HG03175 (cell line): ENCODE measurements at regions not wholly inside any gene's neighbourhood (a gene's known extent, or its start where the extent isn't known, plus 50 kb on each side); places are given as distances from the start of the nearest gene placed in this dataset.
"Not testable (repeated sequence)": the region's sequence is repeated elsewhere in the genome, so short reads cannot be mapped to it uniquely, and the experiment has no call there.

Source experiments
- ATAC-seq: cut with Tn5 transposase; IDR thresholded peaks from one replicate; pipeline ENCODE4 v1.9.1; 2021; ENCODE audit warnings: mild to moderate bottlenecking, moderate library complexity; ENCODE audit not compliant: unreplicated experiment

GRCh38 chr4:137405833-137406232 lies 126.5 kb downstream of the PCDH18 start:
- not testable (repeated sequence) for ATAC-seq

DNA sequence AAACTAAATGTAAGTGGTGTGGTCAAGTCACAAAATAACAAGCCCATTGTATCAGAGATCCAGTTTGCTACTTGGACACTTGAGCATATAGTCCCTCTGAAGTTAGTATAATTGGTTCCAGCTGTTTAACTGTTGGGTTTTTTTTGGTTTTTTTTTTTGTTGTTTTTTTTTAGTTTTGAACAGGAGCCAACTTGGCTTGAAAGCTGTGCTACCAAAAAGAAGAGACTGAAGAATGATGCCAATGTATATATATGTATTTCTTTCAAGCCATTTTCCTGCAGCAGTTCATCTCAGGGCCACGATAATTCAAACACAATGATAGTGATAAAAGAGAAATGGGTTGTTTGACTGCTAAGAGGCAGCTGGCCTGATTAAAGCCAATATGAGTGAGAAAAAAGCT lies 138.3 kb downstream of the PCDH18 start:
- no peak for ATAC-seq

DNA sequence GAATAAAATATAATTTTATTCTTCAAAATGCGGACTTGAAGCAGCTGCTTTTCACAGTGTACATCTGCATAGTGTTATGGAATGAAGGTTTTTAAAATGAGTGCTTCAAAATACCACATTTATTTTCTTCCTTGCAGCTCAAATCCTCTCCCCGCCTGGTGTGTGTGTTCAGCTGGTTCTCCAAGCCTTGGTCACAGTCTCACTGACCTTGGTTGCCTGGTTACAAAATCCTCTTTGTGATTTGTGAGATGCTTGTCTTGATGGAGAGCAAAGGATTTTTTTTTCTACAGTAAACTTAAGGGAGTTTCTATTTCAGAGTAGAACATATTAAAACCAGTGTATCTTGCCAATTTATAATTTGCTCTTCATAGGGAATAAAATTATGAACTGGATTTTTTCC lies 139.2 kb downstream of the PCDH18 start:
- ATAC-seq, result no peak

- no peak for ATAC-seq
Observed at GRCh38 chr4:137390707-137391106, 141.6 kb downstream of the PCDH18 start.

GRCh38 chr4:137389911-137390520 lies 142.3 kb downstream of the PCDH18 start:
- ATAC-seq, result no peak

- ATAC-seq, result no peak
Observed at GRCh38 chr4:137387924-137388323, 144.4 kb downstream of the PCDH18 start.

DNA sequence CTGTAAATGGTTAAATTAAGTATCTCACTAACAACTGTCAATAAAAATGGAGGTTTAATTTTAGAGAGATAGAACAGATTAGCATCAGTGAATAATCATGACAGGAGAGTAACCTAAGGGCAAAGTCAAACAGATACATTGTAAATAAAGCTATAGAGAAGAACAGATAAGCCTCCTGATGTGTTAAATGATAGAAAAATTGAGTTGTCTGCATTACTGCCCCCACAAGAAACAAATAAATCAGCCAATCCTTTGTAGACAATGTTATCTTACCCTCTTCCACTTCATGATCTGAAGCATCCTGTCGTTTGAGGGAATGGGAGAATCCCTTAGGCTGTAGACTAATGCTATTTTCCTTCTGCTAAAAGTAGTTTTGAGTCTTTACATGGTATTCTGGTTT lies 147.8 kb downstream of the PCDH18 start:
- no peak for ATAC-seq

- no peak for ATAC-seq
Observed at GRCh38 chr4:137378821-137379220, 153.5 kb downstream of the PCDH18 start.

- no peak for ATAC-seq
Observed at GRCh38 chr4:137378393-137378792, 153.9 kb downstream of the PCDH18 start.

GRCh38 chr4:137376312-137376711 lies 156.0 kb downstream of the PCDH18 start:
- no peak for ATAC-seq

DNA sequence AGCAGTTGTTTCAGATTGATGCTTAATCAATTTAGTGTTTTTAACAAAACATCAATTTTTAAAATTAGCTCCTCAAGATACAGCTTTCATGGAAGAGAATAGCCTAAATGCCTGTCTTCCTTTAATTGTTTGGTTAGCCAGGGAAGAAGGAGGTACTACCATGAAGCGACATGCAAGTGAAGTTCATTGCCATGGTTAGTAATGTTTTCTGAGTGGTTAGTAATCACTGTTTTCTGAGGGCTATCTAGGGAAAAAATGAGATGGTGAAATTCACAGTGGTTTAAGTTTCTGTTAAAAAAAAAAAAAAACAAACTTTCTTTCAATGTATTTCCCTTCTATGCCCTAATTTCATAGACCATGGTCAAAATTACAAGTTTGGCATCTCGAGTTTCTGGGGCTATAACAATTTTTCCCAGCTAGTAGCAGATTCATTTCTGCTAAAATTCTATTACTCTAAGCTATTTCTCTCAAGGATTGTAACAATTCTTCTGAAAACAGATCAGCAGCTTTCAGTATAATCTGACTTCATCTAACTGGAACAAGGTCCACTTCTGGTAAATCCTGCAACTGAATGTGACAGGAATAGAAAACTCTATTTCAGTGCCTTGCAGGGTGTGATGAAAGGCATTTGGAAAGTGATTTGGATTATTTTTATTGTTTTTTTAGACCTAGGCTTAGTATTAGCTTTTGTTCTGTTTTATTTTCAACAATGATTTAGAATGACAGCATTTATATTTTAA lies 157.0 kb downstream of the PCDH18 start:
- ATAC-seq, result no peak

DNA sequence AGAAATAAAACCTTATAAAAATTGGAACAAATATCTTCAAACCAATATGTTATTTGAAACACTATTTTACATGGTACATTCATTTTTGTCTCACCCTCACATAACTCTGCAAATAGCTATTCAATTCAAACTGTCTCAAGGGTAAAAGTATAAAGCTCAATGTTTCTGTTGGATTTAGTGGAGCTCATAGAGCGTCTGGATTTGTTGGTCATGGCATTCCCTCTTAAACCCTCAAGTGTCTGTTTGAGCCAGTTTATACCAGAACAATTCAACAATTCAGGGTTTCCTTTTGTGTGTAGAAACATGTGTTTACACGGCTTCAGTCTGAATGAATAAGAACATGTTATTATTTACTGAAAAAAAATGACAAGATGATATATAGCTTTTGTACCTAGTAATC lies 161.6 kb downstream of the PCDH18 start:
- ATAC-seq, result no peak

DNA sequence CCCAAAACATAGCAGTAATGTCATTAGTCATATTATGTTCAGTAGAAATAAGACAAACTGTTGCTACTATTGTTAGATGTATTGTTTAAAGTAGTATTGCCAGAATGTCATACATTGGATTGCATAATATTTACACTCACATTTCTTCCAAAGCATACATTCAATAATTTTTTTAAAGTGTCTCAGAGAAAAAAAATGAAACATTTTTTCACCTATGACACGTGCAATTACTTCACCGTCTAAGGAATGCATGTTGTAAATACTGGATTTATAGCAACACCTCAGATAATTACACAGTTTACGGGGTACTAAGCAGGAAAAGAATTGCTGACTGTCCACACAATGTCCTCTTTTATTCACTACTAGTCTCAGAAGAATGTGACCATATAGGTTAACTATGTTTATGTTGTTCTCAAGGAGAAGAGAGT lies 162.1 kb downstream of the PCDH18 start:
- no peak for ATAC-seq

DNA sequence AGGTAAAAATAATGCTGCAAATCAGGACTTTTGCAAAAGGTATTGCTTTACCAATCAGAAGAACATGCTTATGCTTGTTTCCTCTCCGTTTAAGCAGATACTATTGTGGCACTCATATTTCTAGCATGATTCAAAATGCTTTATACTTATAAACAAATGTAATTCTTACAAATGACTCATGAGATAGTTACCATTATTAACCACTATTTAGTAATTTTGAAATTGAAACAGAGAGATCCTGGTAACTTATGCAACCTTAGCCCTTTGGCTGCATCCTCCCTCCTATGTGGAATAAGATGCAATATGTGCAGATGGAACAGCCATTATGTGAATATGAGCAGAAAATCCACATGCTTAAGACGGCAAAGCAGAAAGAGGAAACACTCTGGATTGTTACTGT lies 164.7 kb downstream of the PCDH18 start:
- no peak for ATAC-seq

DNA sequence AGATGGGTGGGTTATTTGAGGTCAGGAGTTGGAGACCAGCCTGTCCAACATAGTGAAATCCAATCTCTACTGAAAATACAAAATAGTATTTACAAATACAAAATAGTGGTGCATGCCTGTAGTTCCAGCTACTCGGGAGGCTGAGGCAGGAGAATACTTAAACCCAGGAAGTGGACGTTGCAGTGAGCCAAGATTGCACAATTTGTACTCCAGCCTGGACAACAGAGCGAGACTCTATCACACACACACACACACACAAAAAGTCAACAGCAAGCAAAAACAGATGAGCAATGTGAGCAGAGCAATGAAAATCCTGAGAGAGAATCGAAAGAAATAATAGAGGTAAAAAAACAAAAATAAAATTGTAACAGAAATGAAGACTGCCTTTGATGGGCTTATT lies 168.8 kb downstream of the PCDH18 start:
- ATAC-seq, result no peak

GRCh38 chr4:137361756-137362470 lies 170.4 kb downstream of the PCDH18 start:
- ATAC-seq, result no peak

DNA sequence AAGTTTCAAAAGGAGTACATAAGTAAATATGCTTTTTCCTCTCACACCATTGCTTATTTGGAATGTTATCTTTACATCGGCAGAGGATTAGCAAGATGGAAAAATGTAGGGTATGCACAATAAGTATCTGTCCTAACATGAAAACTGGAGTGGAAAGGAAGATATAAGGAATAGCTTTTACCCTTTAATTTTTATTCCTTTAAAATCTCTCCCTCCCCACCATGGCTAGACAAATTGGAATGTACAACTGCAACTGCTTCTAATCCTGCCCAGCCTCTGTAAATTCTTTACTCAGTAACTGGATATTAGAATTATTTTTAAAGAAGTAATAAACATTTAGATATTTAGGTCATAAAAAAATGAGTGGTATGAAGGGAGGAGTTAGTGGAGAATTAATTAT lies 171.5 kb downstream of the PCDH18 start:
- no peak for ATAC-seq

DNA sequence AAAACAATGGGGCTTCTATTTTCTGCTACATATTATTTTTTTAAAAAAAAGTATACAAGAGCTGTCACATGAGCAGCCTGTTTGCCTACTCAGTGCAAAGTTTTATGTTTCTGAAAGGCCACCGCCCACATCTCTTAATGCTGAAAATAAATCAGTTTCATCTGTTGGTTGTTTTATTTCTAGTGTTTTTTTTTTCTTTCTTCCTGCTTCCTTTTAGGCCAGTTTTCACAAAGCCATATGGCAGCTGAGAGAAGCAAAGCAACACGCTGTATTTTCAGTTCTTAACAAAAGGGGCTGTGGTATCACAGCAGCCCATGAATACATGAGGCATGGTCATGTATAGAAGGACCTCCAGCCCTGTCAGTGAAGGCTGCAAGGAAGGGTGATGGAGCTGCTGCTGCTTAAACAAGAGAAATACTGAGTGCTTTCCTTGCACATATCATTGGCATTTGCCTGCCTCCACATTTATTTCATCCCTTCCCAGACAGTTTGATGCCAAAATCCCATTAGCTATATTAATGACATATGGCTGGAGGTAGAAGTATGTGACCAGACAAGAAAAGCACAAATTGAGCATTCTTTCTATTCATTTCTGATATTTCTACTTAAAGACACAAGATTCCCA lies 172.5 kb downstream of the PCDH18 start:
- ATAC-seq, result no peak

- ATAC-seq, result not testable (repeated sequence)
Observed at GRCh38 chr4:137354562-137354961, 177.7 kb downstream of the PCDH18 start.

DNA sequence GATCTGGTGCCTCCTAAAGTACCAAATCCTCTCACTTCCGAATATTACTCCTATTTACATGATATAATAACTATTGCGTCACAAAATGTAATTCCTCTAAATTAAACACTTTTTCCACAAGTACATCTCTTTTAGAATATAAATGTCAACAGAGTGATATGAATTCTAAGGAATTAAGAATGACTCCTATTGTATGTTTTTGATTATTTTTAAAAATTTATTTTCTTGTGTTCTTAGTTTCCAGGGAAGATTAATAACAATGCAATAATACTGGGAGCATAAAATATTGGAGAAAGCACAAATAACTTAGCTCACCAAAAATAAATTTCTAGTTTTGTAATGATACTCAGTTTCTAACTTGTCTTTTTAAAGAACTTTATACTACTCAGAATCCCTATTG lies 184.9 kb downstream of the PCDH18 start:
- no peak for ATAC-seq

- ATAC-seq, result no peak
Observed at GRCh38 chr4:137345597-137345996, 186.7 kb downstream of the PCDH18 start.

DNA sequence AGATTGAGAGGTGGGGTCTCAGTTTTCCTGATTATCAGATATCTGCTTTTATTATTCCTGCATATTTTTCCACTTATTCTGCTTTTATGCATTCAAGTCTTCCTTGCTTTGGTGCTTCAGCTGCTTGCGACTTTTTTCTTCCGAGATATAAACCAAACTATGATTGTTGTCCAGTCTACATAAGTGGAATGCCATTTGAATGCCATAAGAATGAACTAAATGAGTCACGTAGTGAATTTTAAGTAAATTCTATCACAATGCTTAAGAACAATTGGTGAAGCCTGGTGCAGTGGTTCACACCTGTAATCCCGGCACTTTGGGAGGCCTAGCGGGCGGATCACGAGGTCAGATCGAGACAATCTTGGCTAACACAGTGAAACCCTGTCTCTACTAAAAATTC lies 189.1 kb downstream of the PCDH18 start:
- no peak for ATAC-seq
